A673 (cell line): ENCODE measurements at regions not wholly inside any gene's neighbourhood (a gene's known extent, or its start where the extent isn't known, plus 50 kb on each side); places are given as distances from the start of the nearest gene placed in this dataset.

Experiments used
- EZH2 ChIP-seq: fragments of 200-600 bp; sonication (generic); IDR thresholded peaks from 2 replicates; pipeline ENCODE4 v1.6.1; 2017; ENCODE audit warnings: borderline replicate concordance, low read depth, mild to moderate bottlenecking, mixed read lengths, antibody characterized with exemption, low read length; ENCODE audit not compliant: poor library complexity, severe bottlenecking
- TF ChIP-seq, protein P1 (sequence below): fragments of 300-800, 200-600 bp; sonication (generic); conservative IDR thresholded peaks from 2 replicates; pipeline ENCODE4 v1.5.1; 2017; ENCODE audit warnings: low read depth, mild to moderate bottlenecking, antibody characterized with exemption, low read length, moderate library complexity, mixed read lengths

DNA sequence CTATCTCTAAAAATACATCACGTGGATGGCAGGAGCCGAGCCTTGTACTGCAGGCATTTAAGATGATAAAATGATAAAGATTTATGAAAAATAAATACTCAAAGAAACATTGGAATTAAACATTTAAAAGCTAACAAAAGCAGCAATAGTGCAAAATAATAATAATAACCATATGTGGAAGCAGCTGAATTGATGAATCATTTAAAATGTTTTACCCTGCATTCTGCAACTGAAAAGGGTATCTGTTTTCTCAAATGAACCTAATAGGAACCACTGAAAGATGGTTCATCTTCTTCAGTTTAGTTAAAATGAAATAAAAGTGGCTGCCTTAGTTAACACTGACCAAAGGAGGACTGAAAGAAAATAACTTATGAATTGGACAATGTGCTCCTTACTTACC, 436.1 kb downstream of the TUSC7 start:
- TF ChIP-seq, protein P1, sequence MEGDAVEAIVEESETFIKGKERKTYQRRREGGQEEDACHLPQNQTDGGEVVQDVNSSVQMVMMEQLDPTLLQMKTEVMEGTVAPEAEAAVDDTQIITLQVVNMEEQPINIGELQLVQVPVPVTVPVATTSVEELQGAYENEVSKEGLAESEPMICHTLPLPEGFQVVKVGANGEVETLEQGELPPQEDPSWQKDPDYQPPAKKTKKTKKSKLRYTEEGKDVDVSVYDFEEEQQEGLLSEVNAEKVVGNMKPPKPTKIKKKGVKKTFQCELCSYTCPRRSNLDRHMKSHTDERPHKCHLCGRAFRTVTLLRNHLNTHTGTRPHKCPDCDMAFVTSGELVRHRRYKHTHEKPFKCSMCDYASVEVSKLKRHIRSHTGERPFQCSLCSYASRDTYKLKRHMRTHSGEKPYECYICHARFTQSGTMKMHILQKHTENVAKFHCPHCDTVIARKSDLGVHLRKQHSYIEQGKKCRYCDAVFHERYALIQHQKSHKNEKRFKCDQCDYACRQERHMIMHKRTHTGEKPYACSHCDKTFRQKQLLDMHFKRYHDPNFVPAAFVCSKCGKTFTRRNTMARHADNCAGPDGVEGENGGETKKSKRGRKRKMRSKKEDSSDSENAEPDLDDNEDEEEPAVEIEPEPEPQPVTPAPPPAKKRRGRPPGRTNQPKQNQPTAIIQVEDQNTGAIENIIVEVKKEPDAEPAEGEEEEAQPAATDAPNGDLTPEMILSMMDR = no peak
- TF ChIP-seq EZH2 = no peak
